ENCODE measurements at regions not wholly inside any gene's neighbourhood (a gene's known extent, or its start where the extent isn't known, plus 50 kb on each side); places are given as distances from the start of the nearest gene placed in this dataset.
A peak's percentile ranks its signal among the peaks of the same experiment; 100 is the strongest.

- Histone ChIP-seq H3K4me3 (ENCODE audit: low read depth, low read length) (no peak overlapping the region), H3K27me3 (ENCODE audit: control insufficient read depth, insufficient read depth, low read length) (no peaks in the 10 kb centered on the region), H3K9me3 (ENCODE audit: control insufficient read depth, insufficient read depth, low read length) (no peaks in the 10 kb centered on the region), H3K36me3 (ENCODE audit: control insufficient read depth, insufficient read depth, low read length) (no peaks in the 10 kb centered on the region), H3K4me1 (ENCODE audit: control insufficient read depth, insufficient read depth, low read length) (no peaks in the 10 kb centered on the region), H3K27ac (ENCODE audit: low read depth, low read length) (no peak overlapping the region)
- WGBS (ENCODE audit: insufficient coverage): 75% methylated on average over 1 of the region's 1 CpG
- DNase-seq (ENCODE audit: low read depth in 4 of 6, low spot score in 6 of 6): no peak
These were observed 1360.9 kb downstream of the STIM2 start for GRCh38 chr4:28221536-28221935.

GRCh38 chr4:28225050-28225449, 1364.4 kb downstream of the STIM2 start:
- H3K4me3 ChIP-seq (ENCODE audit: low read depth, low read length): no peak overlapping the region
- H3K4me1 ChIP-seq (ENCODE audit: control insufficient read depth, insufficient read depth, low read length): no peaks in the 10 kb centered on the region
- 49% methylated on average over 2 of the region's 2 CpGs for WGBS (ENCODE audit: insufficient coverage)
- H3K9me3 ChIP-seq (ENCODE audit: control insufficient read depth, insufficient read depth, low read length): no peaks in the 10 kb centered on the region
- no peaks in the 10 kb centered on the region for H3K27me3 ChIP-seq (ENCODE audit: control insufficient read depth, insufficient read depth, low read length)
- H3K36me3 ChIP-seq (ENCODE audit: control insufficient read depth, insufficient read depth, low read length): no peaks in the 10 kb centered on the region
- H3K27ac ChIP-seq (ENCODE audit: low read depth, low read length): no peak overlapping the region
- peak in 2 of 6 donors; percentile 37 to 91 for DNase-seq (ENCODE audit: low read depth in 4 of 6, low spot score in 6 of 6)

GRCh38 chr4:28225689-28226353, 1365.2 kb downstream of the STIM2 start:
- H3K9me3 ChIP-seq (ENCODE audit: control insufficient read depth, insufficient read depth, low read length): no peaks in the 10 kb centered on the region
- H3K27me3 ChIP-seq (ENCODE audit: control insufficient read depth, insufficient read depth, low read length): no peaks in the 10 kb centered on the region
- DNase-seq (ENCODE audit: low read depth in 4 of 6, low spot score in 6 of 6): peak in 2 of 6 donors; percentile 63 to 92
- no peak overlapping the region for H3K27ac ChIP-seq (ENCODE audit: low read depth, low read length)
- WGBS (ENCODE audit: insufficient coverage): no CpG with 5 or more reads among the region's 4 CpGs
- no peaks in the 10 kb centered on the region for H3K4me1 ChIP-seq (ENCODE audit: control insufficient read depth, insufficient read depth, low read length)
- H3K4me3 ChIP-seq (ENCODE audit: low read depth, low read length): no peak overlapping the region
- no peaks in the 10 kb centered on the region for H3K36me3 ChIP-seq (ENCODE audit: control insufficient read depth, insufficient read depth, low read length)

- Histone ChIP-seq H3K9me3 (ENCODE audit: control insufficient read depth, insufficient read depth, low read length) (no peaks in the 10 kb centered on the region), H3K4me1 (ENCODE audit: control insufficient read depth, insufficient read depth, low read length) (no peaks in the 10 kb centered on the region), H3K36me3 (ENCODE audit: control insufficient read depth, insufficient read depth, low read length) (no peaks in the 10 kb centered on the region), H3K27ac (ENCODE audit: low read depth, low read length) (no peak overlapping the region), H3K27me3 (ENCODE audit: control insufficient read depth, insufficient read depth, low read length) (no peaks in the 10 kb centered on the region), H3K4me3 (ENCODE audit: low read depth, low read length) (no peak overlapping the region)
- WGBS (ENCODE audit: insufficient coverage): no CpG with 5 or more reads among the region's 1 CpG
- DNase-seq (ENCODE audit: low read depth in 4 of 6, low spot score in 6 of 6): no peak
These were observed 1366.3 kb downstream of the STIM2 start for GRCh38 chr4:28226962-28227361.

- Histone ChIP-seq H3K4me1 (ENCODE audit: control insufficient read depth, insufficient read depth, low read length) (no peaks in the 10 kb centered on the region), H3K9me3 (ENCODE audit: control insufficient read depth, insufficient read depth, low read length) (no peaks in the 10 kb centered on the region), H3K36me3 (ENCODE audit: control insufficient read depth, insufficient read depth, low read length) (no peaks in the 10 kb centered on the region), H3K27me3 (ENCODE audit: control insufficient read depth, insufficient read depth, low read length) (no peaks in the 10 kb centered on the region), H3K27ac (ENCODE audit: low read depth, low read length) (no peak overlapping the region), H3K4me3 (ENCODE audit: low read depth, low read length) (no peak overlapping the region)
- peak in 2 of 6 donors; percentile 7 to 82 for DNase-seq (ENCODE audit: low read depth in 4 of 6, low spot score in 6 of 6)
- no CpG with 5 or more reads among the region's 1 CpG for WGBS (ENCODE audit: insufficient coverage)
These were observed 1367.1 kb downstream of the STIM2 start for GRCh38 chr4:28227764-28228163.

GRCh38 chr4:28228561-28229491, 1368.2 kb downstream of the STIM2 start:
- WGBS (ENCODE audit: insufficient coverage): no CpG with 5 or more reads among the region's 1 CpG
- H3K36me3 ChIP-seq (ENCODE audit: control insufficient read depth, insufficient read depth, low read length): no peaks in the 10 kb centered on the region
- H3K9me3 ChIP-seq (ENCODE audit: control insufficient read depth, insufficient read depth, low read length): no peaks in the 10 kb centered on the region
- no peak overlapping the region for H3K27ac ChIP-seq (ENCODE audit: low read depth, low read length)
- no peaks in the 10 kb centered on the region for H3K4me1 ChIP-seq (ENCODE audit: control insufficient read depth, insufficient read depth, low read length)
- no peak overlapping the region for H3K4me3 ChIP-seq (ENCODE audit: low read depth, low read length)
- no peaks in the 10 kb centered on the region for H3K27me3 ChIP-seq (ENCODE audit: control insufficient read depth, insufficient read depth, low read length)
- DNase-seq (ENCODE audit: low read depth in 4 of 6, low spot score in 6 of 6): no peak

- Histone ChIP-seq H3K4me1 (ENCODE audit: control insufficient read depth, insufficient read depth, low read length) (no peaks in the 10 kb centered on the region), H3K27me3 (ENCODE audit: control insufficient read depth, insufficient read depth, low read length) (no peaks in the 10 kb centered on the region), H3K9me3 (ENCODE audit: control insufficient read depth, insufficient read depth, low read length) (no peaks in the 10 kb centered on the region), H3K4me3 (ENCODE audit: low read depth, low read length) (no peak overlapping the region), H3K36me3 (ENCODE audit: control insufficient read depth, insufficient read depth, low read length) (no peaks in the 10 kb centered on the region), H3K27ac (ENCODE audit: low read depth, low read length) (no peak overlapping the region)
- no CpG with 5 or more reads among the region's 2 CpGs for WGBS (ENCODE audit: insufficient coverage)
- no peak for DNase-seq (ENCODE audit: low read depth in 4 of 6, low spot score in 6 of 6)
These were observed 1371.7 kb downstream of the STIM2 start for GRCh38 chr4:28232376-28232775.

GRCh38 chr4:28232951-28233350, 1372.3 kb downstream of the STIM2 start:
- no peak for DNase-seq (ENCODE audit: low read depth in 4 of 6, low spot score in 6 of 6)
- H3K27me3 ChIP-seq (ENCODE audit: control insufficient read depth, insufficient read depth, low read length): no peaks in the 10 kb centered on the region
- H3K36me3 ChIP-seq (ENCODE audit: control insufficient read depth, insufficient read depth, low read length): no peaks in the 10 kb centered on the region
- no peak overlapping the region for H3K4me3 ChIP-seq (ENCODE audit: low read depth, low read length)
- no CpG with 5 or more reads among the region's 1 CpG for WGBS (ENCODE audit: insufficient coverage)
- no peaks in the 10 kb centered on the region for H3K9me3 ChIP-seq (ENCODE audit: control insufficient read depth, insufficient read depth, low read length)
- H3K4me1 ChIP-seq (ENCODE audit: control insufficient read depth, insufficient read depth, low read length): no peaks in the 10 kb centered on the region
- no peak overlapping the region for H3K27ac ChIP-seq (ENCODE audit: low read depth, low read length)

GRCh38 chr4:28233724-28234123, 1373.1 kb downstream of the STIM2 start:
- H3K4me1 ChIP-seq (ENCODE audit: control insufficient read depth, insufficient read depth, low read length): no peaks in the 10 kb centered on the region
- no peaks in the 10 kb centered on the region for H3K36me3 ChIP-seq (ENCODE audit: control insufficient read depth, insufficient read depth, low read length)
- H3K27me3 ChIP-seq (ENCODE audit: control insufficient read depth, insufficient read depth, low read length): no peaks in the 10 kb centered on the region
- H3K27ac ChIP-seq (ENCODE audit: low read depth, low read length): no peak overlapping the region
- no peaks in the 10 kb centered on the region for H3K9me3 ChIP-seq (ENCODE audit: control insufficient read depth, insufficient read depth, low read length)
- H3K4me3 ChIP-seq (ENCODE audit: low read depth, low read length): no peak overlapping the region
- WGBS (ENCODE audit: insufficient coverage): no CpG with 5 or more reads among the region's 2 CpGs
- DNase-seq (ENCODE audit: low read depth in 4 of 6, low spot score in 6 of 6): no peak

GRCh38 chr4:28238876-28239275, 1378.2 kb downstream of the STIM2 start:
- Histone ChIP-seq H3K27ac (ENCODE audit: low read depth, low read length) (no peak overlapping the region), H3K36me3 (ENCODE audit: control insufficient read depth, insufficient read depth, low read length) (no peaks in the 10 kb centered on the region), H3K9me3 (ENCODE audit: control insufficient read depth, insufficient read depth, low read length) (no peaks in the 10 kb centered on the region), H3K27me3 (ENCODE audit: control insufficient read depth, insufficient read depth, low read length) (no peaks in the 10 kb centered on the region), H3K4me1 (ENCODE audit: control insufficient read depth, insufficient read depth, low read length) (no peaks in the 10 kb centered on the region), H3K4me3 (ENCODE audit: low read depth, low read length) (no peak overlapping the region)
- 33% methylated on average over 1 of the region's 3 CpGs for WGBS (ENCODE audit: insufficient coverage)
- peak in 1 of 6 donors; percentile 64 for DNase-seq (ENCODE audit: low read depth in 4 of 6, low spot score in 6 of 6)

Data from spinal cord (tissue), 9 donors.